ENCODE measurements at regions not wholly inside any gene's neighbourhood (a gene's known extent, or its start where the extent isn't known, plus 50 kb on each side); places are given as distances from the start of the nearest gene placed in this dataset.

DNA sequence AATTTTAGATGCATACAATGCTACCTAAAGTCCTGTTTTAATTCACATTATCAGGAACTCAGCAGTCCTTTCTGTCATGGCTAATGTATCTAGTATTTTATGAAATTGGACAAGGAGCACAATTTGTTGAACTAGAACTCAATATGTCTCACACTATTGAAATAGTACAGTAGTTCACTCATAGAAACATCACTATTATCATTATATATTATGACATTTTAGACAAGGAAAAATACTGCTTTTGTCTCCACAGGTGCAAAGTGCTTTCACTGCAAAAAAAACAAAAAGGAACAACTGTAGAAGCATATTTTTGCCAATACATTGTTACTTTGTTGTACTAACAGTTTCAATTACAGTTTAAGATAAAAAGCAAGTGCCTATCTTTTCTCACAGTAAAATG lies 419.2 kb upstream of the CDH19 start:
- H4K20me1 ChIP-seq (ENCODE audit: low read depth, low read length), result no peaks in the 10 kb centered on the region
- no peak overlapping the region for H3K4me2 ChIP-seq (ENCODE audit: low read depth, low read length, poor library complexity, severe bottlenecking)
- no peaks in the 10 kb centered on the region for H3K27me3 ChIP-seq (ENCODE audit: low read length)
- no peaks in the 10 kb centered on the region for H3K36me3 ChIP-seq (ENCODE audit: low read length)
- no peak overlapping the region for H3K4me3 ChIP-seq (ENCODE audit: insufficient read depth, low read length, poor library complexity, severe bottlenecking)
- no peak overlapping the region for H3K27ac ChIP-seq (ENCODE audit: low read depth, low read length)
- H3K79me2 ChIP-seq (ENCODE audit: insufficient read depth, low read length), result no peaks in the 10 kb centered on the region
- no peaks in the 10 kb centered on the region for H3K9me3 ChIP-seq (ENCODE audit: insufficient read depth, low read length)
- H3K9me2 ChIP-seq (replicated peaks; ENCODE audit: insufficient read depth, low read length), result no peaks in the 10 kb centered on the region
- H3K9ac ChIP-seq (ENCODE audit: low read length), result no peak overlapping the region
- TF ChIP-seq, protein P1, sequence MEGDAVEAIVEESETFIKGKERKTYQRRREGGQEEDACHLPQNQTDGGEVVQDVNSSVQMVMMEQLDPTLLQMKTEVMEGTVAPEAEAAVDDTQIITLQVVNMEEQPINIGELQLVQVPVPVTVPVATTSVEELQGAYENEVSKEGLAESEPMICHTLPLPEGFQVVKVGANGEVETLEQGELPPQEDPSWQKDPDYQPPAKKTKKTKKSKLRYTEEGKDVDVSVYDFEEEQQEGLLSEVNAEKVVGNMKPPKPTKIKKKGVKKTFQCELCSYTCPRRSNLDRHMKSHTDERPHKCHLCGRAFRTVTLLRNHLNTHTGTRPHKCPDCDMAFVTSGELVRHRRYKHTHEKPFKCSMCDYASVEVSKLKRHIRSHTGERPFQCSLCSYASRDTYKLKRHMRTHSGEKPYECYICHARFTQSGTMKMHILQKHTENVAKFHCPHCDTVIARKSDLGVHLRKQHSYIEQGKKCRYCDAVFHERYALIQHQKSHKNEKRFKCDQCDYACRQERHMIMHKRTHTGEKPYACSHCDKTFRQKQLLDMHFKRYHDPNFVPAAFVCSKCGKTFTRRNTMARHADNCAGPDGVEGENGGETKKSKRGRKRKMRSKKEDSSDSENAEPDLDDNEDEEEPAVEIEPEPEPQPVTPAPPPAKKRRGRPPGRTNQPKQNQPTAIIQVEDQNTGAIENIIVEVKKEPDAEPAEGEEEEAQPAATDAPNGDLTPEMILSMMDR (IDR thresholded peaks at IDR 0.05; ENCODE audit: insufficient read depth, low read length, poor library complexity, severe bottlenecking), result no peak
- TF ChIP-seq EZH2phosphoT487 (conservative IDR thresholded peaks at IDR 0.05; ENCODE audit: low read length), result no peak
- no peaks in the 10 kb centered on the region for H3F3A ChIP-seq (ENCODE audit: insufficient read depth)
- no peak overlapping the region for H2AFZ ChIP-seq (ENCODE audit: low read depth, low read length, severe bottlenecking)

DNA sequence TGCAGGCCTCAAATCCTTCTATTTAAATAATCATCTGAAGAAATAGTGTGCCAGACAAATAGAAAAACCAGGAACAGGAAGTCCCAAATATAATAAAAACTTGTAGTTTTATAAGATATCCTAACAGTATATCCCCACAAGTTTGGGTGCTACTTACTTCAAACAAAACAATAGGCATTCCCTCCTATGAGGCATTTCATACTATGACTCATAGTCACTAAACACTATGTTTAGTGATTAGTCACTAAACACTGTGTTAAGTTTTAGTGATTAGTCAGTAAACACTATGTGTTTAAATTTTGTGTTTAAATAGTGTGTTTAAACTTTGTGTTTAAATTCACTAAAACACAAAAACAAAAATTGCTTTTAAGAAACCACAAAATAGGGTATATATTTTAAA lies 407.0 kb upstream of the CDH19 start:
- no peaks in the 10 kb centered on the region for H3K9me2 ChIP-seq (replicated peaks; ENCODE audit: insufficient read depth, low read length)
- H3K9ac ChIP-seq (ENCODE audit: low read length), result no peak overlapping the region
- no peak overlapping the region for H3K4me3 ChIP-seq (ENCODE audit: insufficient read depth, low read length, poor library complexity, severe bottlenecking)
- H3K9me3 ChIP-seq (ENCODE audit: insufficient read depth, low read length), result no peaks in the 10 kb centered on the region
- no peaks in the 10 kb centered on the region for H3F3A ChIP-seq (ENCODE audit: insufficient read depth)
- no peaks in the 10 kb centered on the region for H3K27me3 ChIP-seq (ENCODE audit: low read length)
- no peaks in the 10 kb centered on the region for H3K36me3 ChIP-seq (ENCODE audit: low read length)
- H3K27ac ChIP-seq (ENCODE audit: low read depth, low read length), result no peak overlapping the region
- H3K4me2 ChIP-seq (ENCODE audit: low read depth, low read length, poor library complexity, severe bottlenecking), result no peak overlapping the region
- H3K79me2 ChIP-seq (ENCODE audit: insufficient read depth, low read length), result no peaks in the 10 kb centered on the region
- H2AFZ ChIP-seq (ENCODE audit: low read depth, low read length, severe bottlenecking), result no peak overlapping the region
- no peaks in the 10 kb centered on the region for H4K20me1 ChIP-seq (ENCODE audit: low read depth, low read length)
- TF ChIP-seq, protein P1 (IDR thresholded peaks at IDR 0.05; ENCODE audit: insufficient read depth, low read length, poor library complexity, severe bottlenecking), result no peak
- TF ChIP-seq EZH2phosphoT487 (conservative IDR thresholded peaks at IDR 0.05; ENCODE audit: low read length), result no peak

DNA sequence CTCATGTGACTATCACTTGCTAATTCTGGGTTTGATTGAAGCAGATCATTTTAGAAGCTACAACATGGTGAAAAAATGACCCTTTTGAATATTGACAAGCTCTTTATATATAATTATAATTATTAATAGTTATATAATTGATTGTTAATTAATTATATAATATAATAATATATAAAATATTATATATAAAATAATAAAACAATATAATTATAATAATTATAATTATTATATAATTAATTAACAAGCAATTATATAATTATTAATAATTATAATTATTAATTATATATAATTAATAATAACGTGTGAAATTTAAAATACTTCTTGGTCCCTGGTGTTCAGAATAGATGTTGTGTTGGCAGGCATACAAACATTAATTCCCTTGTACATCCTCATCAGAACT lies 404.1 kb upstream of the CDH19 start:
- no peaks in the 10 kb centered on the region for H3F3A ChIP-seq (ENCODE audit: insufficient read depth)
- H3K4me3 ChIP-seq (ENCODE audit: insufficient read depth, low read length, poor library complexity, severe bottlenecking), result no peak overlapping the region
- TF ChIP-seq, protein P1 (IDR thresholded peaks at IDR 0.05; ENCODE audit: insufficient read depth, low read length, poor library complexity, severe bottlenecking), result no peak
- TF ChIP-seq EZH2phosphoT487 (conservative IDR thresholded peaks at IDR 0.05; ENCODE audit: low read length), result no peak

More for the DNA sequence above, 404.1 kb upstream of the CDH19 start:
- no peaks in the 10 kb centered on the region for H3K9me2 ChIP-seq (replicated peaks; ENCODE audit: insufficient read depth, low read length)
- H3K4me2 ChIP-seq (ENCODE audit: low read depth, low read length, poor library complexity, severe bottlenecking), result no peak overlapping the region
- no peaks in the 10 kb centered on the region for H3K27me3 ChIP-seq (ENCODE audit: low read length)
- no peaks in the 10 kb centered on the region for H4K20me1 ChIP-seq (ENCODE audit: low read depth, low read length)
- no peaks in the 10 kb centered on the region for H3K79me2 ChIP-seq (ENCODE audit: insufficient read depth, low read length)
- H3K36me3 ChIP-seq (ENCODE audit: low read length), result no peaks in the 10 kb centered on the region
- H2AFZ ChIP-seq (ENCODE audit: low read depth, low read length, severe bottlenecking), result no peak overlapping the region
- no peak overlapping the region for H3K27ac ChIP-seq (ENCODE audit: low read depth, low read length)
- H3K9me3 ChIP-seq (ENCODE audit: insufficient read depth, low read length), result no peaks in the 10 kb centered on the region
- no peak overlapping the region for H3K9ac ChIP-seq (ENCODE audit: low read length)

Measured in SU-DHL-6 (cell line).